Eye (tissue), 1 donor: ENCODE measurements at regions not wholly inside any gene's neighbourhood (a gene's known extent, or its start where the extent isn't known, plus 50 kb on each side); places are given as distances from the start of the nearest gene placed in this dataset.
"Not testable (repeated sequence)": the region's sequence is repeated elsewhere in the genome, so short reads cannot be mapped to it uniquely, and the experiment has no call there.

Source experiments
- DNase-seq: peaks from one replicate; pipeline ENCODE4 v3.0.0-alpha.2; 2015

DNA sequence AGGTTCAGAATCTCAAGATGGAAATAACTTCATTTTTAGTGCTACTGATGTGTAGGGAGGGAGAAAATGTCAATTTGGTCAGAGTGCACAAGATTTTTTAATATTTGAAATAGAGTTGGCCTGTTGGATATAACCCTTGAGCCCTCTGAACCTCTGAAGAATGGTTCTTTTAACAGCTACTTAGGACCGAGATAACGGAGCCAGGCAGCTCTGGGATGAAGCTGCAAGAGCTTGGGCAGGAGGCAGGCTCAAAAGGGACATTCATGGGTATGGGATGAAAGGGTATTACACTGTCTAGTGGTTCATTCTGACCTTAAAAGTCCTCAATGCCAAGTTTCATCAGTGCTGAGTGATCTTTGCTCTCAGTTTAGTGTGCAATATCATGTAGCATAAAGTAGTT lies 111.4 kb upstream of the CPHXL start:
- DNase-seq: no peak

DNA sequence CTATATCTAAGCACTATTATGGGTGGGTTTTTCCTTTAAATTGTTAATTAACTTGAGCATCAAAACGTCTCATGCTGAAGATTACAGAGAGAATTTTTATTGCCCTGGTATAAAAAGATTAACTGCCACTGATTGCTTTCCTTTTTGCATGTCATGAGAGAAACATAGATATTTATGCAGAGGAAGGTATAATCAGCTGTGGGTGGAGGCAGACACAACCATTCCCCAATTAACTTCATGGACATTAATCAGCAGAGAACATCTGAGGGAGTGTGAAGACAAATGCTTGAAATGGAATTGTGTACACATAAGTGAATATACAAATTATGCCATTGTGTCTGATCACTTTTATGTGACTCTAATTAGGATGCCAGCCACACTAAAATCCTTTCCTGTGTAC lies 115.2 kb upstream of the CPHXL start:
- no peak for DNase-seq

DNA sequence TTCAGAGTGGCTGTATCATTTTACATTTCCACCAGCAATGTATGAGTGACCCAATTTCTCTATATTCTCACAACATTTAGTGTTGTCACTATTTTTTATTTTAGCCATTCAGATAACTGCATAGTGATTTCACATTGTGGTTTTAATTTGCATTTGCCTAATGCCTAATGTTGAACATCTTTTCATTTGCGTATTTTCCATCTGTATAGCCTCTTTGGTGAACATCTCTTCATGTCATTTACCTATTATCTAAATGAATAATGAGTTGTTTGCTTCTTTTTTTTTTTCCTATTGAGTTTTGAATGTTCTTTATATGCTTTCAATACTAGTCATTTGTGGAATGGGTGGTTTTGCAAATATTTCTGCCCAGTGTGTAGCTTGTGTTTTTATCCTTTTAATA lies 120.9 kb upstream of the CPHXL start:
- no peak for DNase-seq

DNA sequence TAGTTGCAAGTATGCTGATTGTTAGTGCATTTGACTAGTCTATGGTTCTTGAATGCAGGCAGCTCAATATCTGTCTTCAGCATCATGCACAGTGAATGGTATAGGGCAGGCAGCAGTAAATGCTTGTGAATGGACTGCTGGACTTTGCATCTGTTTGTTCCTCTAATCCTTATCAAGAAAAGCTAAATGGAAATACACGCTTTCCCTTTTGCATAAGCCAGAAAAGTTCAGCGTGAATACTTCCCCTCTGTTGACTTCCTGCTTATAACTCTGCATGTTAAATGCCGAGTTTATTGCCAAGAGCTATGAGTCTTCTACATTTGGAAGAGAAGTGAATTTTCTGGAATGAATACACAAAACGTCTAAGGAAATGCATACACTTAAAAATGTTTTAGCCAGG lies 127.9 kb upstream of the CPHXL start:
- no peak for DNase-seq

DNA sequence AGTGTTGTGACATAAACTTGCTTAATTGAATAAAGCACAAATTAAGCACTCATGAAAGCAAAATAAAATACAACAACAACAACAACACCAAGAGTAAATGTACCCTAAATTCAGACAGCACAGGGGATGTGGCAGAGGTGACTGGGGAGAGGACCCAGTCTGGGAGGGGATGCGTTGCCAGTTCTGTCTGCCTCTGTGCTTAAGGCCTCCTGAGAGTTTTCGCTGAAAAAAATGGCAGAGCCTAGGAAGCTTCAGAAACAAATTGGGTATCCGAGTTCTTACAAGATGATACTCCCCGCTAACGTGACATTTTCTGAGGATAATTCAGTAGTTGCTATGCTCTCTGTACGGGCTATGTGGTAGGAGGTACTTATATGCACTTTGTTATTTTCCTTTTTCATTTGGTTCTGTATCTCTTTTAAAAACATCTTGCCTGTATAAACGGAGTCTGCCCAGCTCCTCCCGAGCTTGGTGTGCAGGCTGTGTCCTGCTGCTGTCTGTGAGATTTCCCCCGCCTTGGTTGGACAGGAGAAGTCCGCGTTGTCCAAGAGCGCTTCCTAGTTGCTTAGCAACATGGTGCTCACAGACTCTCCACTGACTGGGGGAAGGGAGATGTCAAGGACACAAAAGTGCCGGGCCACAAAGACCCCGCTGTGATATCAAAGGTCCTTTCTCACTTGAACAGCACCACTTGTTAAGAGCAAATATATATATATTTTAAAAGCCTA lies 134.2 kb upstream of the CPHXL start:
- peak; percentile 93 for DNase-seq

DNA sequence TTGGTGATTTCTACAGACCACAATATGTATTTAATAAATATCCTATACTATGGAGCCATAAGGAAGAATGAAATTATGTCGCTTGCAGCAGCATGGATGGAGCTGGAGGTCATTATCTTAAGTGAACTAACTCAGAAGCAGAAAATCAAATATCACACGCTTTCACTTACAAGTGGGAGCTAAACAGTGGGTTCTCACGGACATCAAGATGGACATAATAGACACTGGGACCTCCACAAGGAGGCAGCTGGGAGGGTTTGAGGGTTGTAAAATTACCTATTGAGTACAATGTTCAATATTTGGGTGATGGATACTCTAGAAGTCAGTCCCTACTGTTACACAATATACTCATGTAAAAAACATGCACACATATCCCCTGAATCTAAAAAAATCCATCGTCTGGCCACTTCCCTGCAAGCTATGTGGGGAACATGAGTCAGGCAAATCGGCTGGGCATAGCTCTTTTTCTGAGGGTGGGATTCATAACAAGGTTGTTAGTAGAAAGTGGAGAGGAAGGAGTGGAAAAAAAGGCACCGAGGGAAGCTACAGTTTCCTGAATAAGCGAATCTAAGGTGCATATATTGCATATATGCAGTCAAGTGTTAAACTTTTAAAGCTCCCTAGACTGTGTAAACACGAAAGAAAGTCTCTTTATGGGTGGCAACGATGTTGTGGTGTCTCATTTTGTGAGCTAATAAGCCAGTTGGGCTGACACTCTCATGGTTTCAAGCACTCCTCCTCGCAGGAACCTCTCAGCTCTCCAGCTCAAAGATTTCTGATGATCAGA lies 135.2 kb upstream of the CPHXL start:
- DNase-seq: peak; percentile 20

DNA sequence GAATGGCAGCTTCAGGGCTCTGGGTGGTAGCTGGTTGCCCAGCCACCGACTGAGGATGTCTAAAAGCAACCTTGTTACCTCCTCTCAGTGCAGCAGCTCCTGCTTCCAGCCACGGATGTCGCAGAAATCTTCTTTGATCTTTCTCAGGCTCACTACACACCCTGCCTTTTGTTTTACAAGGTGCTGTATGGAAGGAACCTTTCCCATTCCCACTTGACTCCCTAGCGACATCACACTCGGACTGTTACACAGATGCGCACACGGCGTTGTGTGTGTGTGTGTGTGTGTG lies 135.8 kb upstream of the CPHXL start:
- no peak for DNase-seq

DNA sequence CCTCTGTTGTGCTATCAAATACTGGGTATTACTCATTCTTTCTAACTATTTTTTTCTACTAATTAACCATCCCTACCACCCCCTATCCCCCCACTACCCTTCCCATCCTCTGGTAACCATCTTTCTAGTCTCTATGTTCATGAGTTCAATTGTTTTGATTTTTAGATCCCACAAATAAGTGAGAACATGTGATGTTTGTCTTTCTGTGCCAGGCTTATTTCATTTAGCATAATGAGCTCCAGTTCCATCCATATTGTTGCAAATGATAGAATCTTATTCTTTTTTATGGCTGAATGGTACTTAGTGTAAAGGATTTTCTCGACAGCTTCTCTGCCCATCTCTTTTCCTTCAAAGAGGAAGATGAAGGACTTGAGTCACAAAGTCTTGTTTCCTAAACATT lies 138.0 kb upstream of the CPHXL start:
- peak; percentile 16 for DNase-seq

DNA sequence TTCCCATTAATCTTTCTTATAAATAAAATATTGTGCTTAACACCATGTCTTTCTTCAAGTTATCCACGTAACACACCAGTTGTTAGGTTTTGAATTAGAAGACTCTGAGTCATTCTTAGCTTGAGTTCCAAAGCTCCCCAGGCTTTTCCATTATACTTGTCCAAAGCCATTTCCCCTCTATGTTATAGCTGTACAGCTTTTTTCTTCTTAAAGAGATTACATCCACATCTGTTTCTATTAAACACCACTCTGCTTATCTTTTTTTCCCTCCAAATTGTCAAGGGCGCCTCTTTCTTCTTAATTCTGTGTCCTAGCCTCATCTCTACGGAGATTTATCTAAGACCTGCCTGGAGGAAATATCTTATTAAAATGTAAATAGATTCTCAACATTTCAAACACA lies 139.4 kb upstream of the CPHXL start:
- peak; percentile 26 for DNase-seq

DNA sequence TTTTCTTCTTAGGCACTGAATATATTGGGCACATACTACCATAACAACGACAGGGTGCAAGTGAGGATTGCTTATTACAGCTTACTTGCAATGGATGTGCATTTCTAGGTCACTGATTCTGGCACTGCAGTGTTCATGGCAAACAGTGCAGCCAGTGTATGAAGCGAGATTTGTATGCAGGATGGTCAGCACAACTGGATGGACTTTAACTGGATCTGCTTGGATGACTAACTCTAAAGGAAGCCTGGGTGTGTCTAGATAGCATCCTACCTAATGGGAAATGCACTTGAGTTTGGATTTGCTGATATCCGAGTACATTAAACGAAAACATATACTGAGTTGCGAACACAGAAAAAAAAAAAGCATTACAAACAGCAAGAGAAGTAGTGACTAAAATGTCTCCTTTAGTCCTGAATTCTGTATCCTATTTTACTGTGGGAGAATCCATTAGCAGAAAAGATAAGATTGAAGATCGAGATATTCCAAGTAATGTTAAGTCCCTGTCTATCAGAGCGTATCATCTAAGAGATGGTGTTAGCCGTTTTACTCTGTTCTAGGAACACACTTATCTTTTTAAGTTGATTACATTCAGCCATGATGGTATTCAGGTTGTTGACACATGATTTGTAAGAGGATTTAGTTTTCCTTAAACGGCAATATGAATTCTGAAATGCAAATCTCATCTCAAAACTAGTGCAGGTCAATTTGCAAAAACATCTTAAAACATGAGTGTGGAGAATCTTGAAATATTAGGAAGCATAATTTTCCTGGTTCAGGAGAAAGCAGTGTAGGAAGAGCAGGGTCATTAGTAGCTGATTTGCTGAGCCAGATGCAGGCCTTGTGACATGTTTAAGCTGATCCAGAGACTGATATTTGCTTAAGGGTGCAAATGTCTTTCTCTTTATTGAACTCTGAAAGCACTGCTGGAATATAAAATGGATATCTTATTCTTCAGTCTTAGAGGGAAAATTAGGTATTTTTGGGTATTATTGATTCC lies 142.6 kb upstream of the CPHXL start:
- peak; percentile 41 for DNase-seq

DNA sequence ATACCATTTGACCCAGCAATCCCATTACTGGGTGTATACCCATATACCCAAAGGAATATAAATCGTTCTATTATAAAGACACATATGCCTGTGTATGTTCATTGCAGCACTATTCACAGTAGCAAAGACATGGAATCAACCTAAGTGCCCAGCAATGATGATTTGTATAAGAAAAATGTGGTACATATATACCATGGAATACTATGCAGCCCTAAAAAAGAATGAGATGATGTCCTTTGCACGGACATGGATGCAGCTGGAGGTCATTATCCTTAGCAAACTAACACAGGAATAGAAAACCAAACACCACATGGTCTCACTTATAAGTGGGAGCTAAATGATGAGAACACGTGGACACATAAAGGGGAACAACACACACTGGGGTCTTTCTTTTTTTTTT lies 155.0 kb upstream of the CPHXL start:
- not testable (repeated sequence) for DNase-seq

DNA sequence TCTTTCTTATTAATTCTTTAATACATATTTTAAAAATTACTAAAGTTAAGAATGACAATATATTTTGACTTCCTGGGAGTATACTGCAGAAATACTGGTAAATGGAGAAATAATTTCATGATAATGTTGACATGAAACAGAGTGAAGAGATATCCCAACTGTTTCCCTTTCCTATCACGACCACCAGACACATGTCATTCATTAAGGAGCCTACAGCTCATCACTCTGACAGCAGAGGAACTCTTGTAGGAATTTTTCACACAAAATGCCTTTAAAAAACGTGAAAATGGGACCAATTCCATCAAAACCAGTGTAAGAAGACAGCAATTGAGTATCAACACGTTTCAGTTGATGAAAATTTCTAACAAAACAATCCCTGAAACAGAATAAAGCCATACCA lies 172.9 kb upstream of the CPHXL start:
- no peak for DNase-seq

DNA sequence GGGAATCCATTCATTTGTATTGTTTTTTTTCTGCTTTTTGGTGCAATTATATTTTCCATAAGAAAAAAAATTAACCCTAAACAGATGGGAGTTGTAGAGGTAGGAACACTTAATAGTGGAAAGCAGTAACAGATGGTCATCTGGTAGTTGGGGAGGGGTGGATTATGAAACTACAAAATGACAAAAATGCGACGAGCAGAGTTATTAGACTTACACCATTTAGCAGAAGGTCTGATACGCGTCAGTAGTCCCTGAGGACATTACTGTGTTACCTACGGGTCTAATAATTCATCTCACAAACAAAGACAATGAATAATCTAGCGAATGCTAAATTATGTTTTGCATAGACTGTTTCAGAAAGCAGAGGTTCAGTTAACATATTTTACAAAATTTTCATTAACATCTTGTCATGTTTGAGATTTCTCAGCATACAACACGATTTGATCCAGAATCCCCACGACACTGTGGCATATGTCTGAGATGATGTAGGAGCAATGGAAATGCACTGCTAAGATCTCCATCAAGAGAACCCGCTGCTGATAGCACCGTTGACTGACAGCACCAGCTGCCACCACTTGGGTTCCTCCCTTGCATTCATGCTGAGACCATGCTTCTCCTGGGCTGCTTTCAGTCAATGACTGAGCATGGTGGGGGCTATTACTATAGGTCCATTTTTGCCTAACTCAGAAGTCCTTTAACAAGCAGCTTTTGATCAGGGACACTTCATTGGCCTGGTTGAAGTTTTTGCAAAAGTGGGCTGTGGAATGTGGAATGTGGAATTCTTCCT lies 182.2 kb upstream of the CPHXL start:
- peak; percentile 42 for DNase-seq

DNA sequence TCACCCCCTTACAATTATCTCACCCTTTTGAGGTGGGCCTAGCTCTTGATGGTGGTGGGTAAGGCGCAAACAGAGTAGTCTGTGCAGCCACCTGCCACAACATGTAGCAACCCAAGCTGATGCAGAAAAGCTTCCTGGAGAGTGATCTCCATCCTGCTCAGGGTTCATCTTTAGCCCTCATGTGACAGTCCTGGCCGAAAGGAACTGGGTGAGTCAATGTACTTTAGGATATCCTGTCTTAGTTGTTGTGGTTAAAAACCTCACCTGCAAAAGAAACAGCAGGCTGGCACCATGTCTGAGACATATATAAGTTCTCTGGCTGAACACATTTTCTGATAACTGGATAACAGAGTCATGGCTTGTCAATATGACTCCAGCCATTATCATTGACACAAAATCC lies 183.5 kb upstream of the CPHXL start:
- DNase-seq: no peak

DNA sequence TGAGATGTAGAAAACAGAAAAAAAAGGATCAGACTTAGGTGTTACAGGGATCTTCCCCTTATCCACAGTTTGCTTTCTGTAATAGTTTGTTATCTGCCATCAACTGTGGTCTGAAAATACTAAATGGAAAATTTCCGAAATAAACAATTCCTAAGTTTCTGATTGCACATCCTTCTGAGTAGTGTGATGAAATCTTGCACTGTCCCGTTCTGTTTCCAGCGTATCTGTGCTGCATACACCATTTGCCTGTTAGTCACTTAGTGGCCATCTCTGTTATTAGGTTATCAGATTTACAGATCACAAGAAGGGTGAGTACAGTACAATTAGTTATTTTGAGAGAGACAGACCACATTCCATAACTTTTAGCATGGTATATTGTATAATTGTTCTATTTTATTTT lies 185.6 kb upstream of the CPHXL start:
- no peak for DNase-seq

DNA sequence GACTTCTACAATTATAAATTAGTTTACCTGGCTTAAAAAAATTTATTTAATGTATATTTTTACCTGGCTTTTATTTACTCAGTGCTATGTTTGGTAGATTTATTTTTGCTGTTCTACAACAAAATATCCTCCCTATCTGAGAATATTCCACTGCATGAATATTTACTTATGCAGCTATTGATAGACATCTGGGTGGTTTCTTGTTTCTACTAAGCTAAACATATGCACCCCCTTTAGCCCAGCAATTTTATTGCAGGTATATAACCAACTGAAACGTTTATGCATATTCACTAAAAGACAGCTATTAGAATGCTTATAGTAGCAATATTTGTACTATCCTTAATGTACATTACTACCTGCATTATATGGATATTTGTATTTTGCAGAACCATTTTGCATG lies 187.7 kb upstream of the CPHXL start:
- no peak for DNase-seq

DNA sequence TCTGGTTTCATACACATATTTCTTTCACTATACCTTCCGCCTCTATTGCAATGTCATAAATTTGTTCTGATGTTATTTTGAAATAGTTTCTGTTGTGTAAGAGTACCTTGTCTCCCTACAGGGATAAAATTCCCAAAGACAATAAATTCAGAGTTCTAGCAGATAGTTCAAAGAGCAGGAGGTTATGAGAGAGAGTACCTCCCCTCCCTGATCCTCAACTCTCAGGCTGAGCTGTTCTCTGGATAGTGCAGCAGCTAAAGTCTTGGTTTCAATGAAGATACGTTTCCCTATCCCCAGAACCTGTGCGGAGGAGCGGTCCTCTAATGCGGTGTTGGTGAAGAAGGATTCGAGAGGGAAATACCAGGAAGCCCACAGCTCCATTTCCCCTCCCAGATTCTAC lies 190.2 kb upstream of the CPHXL start:
- no peak for DNase-seq

DNA sequence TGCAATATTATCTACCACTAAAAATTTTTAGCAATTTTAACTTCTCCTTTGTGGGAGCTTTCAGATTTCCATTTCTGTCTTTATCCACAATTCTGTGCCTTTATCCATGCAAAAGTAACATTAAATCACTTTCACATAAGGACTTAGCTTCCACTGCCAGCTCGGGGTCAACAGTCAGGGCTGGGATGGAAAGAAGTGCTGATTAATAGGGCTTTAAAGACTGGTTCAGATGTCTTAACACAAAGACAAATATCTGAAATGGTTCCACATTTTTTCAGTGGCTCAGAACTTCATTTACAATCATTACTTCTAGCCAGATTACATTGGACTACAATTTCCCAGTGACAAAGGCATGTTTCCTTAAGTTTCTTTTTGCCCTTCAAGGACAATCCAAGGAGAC lies 191.8 kb upstream of the CPHXL start:
- no peak for DNase-seq

DNA sequence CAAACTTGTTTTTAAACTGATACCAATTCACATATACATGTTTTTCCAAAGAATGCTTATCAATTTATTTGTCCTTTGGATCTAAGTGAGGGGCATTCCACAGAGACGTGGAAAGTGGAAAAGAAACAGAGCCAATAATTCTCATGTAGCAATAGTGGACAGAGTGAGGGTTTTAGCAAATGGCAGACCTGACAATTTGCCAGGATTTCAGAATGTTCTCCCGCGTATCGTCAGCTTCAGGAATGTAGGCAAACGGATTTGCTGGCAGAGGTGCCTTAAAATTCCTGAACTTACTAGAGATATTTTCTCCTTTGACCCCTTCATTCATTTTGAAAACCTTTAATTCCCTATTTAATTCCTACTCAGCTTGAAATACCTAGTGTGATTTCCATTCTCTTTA lies 193.4 kb upstream of the CPHXL start:
- no peak for DNase-seq

DNA sequence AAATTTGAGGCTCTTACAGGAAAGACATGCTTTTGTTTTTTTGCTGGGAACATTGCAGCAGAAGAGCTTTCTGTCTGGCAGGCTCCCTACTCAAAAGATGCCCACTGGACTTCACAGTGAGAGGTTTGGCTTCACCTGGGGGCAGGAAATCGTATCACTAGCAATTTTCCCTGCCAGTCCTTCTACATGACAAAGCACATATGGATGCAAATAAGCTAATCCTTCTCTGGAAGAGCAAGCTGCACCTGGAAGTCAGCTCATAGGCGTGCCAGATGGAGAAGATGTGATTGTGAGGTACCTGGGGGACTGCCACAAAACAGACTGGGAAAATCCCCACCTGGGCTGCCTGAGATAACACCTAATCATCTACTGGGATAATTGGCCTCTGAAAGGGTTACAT lies 195.0 kb upstream of the CPHXL start:
- no peak for DNase-seq

DNA sequence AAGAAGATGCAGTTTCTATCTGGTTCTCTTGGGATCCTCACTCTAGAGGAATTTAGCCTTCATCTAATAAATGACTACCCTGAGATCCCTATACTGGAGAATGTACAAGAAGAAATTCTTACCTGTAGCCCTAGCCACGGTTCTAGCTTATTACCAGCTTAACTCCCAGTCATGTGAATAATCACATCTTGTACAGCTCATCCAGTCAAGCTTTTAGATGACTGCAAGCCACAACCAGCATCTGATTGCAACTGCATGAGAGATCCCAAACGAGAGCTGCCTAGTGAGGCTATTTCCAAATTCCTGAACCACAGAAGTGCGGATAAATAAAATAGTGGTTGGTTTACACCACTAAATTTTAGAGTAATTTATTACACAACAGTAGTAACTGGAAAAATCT lies 196.0 kb upstream of the CPHXL start:
- DNase-seq: no peak

DNA sequence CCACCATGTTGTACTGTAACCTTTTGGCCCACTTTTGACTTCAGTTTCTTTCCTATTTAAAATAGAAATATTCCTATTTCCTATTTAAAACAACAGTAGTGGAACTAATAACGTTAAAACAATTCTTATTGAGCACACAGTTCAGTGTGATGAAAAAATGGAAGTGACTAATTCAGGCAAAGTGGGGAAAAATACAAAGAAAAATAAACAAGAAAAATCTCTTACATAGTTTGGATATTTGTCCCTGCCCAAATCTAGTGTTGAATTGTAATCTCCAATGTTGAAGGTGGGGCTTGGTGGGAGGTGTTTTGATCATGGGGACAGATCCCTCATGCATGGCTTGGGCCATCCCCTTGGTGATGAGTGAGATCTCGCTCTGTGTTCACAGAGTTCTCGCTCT lies 198.1 kb upstream of the CPHXL start:
- no peak for DNase-seq

DNA sequence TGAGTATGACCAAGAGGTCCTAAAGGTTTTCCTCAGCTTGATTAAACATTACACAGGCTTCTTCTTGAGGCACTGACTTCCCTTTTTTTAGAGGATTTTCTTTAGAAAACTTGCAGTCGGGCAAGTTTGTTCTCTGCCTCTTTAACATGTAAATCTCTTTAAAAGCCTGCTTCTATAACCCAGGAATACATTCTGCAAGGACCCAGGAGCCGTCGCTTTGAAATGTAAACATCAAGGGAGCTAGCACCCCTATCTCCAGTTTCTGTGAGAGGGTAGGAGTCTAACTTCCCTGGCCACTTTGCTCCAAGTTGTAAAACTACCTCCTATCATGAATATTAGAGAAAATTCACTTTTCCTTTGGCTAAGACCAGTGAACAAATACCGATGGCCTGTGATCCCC lies 201.5 kb upstream of the CPHXL start:
- no peak for DNase-seq
